ENCODE measurements at regions not wholly inside any gene's neighbourhood (a gene's known extent, or its start where the extent isn't known, plus 50 kb on each side); places are given as distances from the start of the nearest gene placed in this dataset.

DNA sequence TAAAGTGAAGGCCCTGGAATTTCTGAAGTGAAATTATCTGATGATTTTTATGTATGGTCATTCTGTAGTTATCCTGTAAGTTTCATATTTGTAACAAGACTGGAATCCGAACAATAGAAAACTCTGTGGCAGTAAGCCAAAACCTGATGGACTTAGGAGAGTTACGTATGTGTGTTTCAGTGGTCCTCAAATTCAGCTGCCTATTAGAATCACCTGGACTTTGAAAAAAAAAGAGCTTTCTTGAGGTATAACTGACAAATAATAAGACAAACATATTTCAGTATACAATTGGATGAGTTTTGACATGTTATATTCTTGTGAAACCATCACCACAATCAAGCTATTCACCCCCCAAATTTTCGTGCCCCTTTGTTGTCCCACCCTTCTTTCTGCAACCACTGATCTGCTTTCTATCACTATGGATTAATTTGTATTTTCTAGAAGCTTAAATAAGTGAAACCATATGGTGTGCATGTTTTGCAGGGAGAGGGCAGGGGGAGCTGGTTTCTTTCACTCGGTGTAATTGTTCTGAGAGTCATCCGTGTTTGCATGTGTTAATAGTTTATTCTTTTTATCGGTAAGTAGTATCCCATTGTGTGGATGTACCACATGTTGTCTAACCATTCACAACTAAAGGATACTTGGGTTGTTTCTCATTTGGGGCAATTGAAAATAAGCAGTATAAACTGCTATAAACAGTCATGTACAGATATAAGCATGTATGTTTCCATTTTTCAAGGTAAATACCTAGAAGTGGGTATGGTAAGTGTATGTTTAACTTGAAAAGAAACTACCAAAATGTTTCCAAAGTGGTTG is 50.2 kb upstream of the EML4 start:
- no peaks in the 10 kb centered on the region for H3K9me3 ChIP-seq
- no peaks in the 10 kb centered on the region for H3K27me3 ChIP-seq (replicated peaks; ENCODE audit: insufficient read depth)
- peak overlapping the region; percentile 55 to 65 for H3K27ac ChIP-seq
- H3K4me3 ChIP-seq = no peak overlapping the region
- no peak for DNase-seq (ENCODE audit: low spot score)
- H3K4me1 ChIP-seq (ENCODE audit: control insufficient read depth in 1 of 2, low read depth in 2 of 2) = peaks cover 11 to 22% of the 10 kb centered on the region in 2 donors
- TF ChIP-seq, protein P1, sequence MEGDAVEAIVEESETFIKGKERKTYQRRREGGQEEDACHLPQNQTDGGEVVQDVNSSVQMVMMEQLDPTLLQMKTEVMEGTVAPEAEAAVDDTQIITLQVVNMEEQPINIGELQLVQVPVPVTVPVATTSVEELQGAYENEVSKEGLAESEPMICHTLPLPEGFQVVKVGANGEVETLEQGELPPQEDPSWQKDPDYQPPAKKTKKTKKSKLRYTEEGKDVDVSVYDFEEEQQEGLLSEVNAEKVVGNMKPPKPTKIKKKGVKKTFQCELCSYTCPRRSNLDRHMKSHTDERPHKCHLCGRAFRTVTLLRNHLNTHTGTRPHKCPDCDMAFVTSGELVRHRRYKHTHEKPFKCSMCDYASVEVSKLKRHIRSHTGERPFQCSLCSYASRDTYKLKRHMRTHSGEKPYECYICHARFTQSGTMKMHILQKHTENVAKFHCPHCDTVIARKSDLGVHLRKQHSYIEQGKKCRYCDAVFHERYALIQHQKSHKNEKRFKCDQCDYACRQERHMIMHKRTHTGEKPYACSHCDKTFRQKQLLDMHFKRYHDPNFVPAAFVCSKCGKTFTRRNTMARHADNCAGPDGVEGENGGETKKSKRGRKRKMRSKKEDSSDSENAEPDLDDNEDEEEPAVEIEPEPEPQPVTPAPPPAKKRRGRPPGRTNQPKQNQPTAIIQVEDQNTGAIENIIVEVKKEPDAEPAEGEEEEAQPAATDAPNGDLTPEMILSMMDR (IDR thresholded peaks at IDR 0.05) = no peak
- no peaks in the 10 kb centered on the region for H3K36me3 ChIP-seq
- no peak for ATAC-seq (ENCODE audit: insufficient number of reproducible peaks, low FRiP score, low read depth)

Measured in thoracic aorta (tissue), 2 donors.